A673 (cell line): ENCODE measurements at regions not wholly inside any gene's neighbourhood (a gene's known extent, or its start where the extent isn't known, plus 50 kb on each side); places are given as distances from the start of the nearest gene placed in this dataset.

Experiments
- EZH2 ChIP-seq: fragments of 200-600 bp; sonication (generic); IDR thresholded peaks from 2 replicates; pipeline ENCODE4 v1.6.1; 2017; ENCODE audit warnings: borderline replicate concordance, low read depth, mild to moderate bottlenecking, mixed read lengths, antibody characterized with exemption, low read length; ENCODE audit not compliant: poor library complexity, severe bottlenecking
- TF ChIP-seq, protein P1 (sequence below): fragments of 300-800, 200-600 bp; sonication (generic); conservative IDR thresholded peaks from 2 replicates; pipeline ENCODE4 v1.5.1; 2017; ENCODE audit warnings: low read depth, mild to moderate bottlenecking, antibody characterized with exemption, low read length, moderate library complexity, mixed read lengths

DNA sequence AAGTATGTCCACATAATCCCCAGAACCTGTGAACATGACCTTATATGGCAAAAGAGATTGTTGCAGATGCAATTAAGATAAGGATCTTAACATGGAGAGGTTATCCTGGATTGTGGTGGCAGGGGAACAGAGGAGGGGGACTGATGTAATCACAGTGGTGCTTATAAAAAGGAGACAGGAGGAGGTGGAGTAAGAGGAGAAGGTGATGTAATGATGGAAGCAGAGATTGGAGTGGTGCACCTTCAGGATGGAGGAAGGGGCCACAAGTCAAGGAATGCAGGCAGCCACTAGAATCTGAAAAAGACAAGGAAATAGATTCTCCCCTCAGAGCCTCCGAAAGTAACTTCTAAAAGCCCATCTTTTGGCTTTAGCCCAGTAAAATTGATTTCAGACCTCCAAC lies 388.4 kb downstream of the BCOR start:
- TF ChIP-seq, protein P1, sequence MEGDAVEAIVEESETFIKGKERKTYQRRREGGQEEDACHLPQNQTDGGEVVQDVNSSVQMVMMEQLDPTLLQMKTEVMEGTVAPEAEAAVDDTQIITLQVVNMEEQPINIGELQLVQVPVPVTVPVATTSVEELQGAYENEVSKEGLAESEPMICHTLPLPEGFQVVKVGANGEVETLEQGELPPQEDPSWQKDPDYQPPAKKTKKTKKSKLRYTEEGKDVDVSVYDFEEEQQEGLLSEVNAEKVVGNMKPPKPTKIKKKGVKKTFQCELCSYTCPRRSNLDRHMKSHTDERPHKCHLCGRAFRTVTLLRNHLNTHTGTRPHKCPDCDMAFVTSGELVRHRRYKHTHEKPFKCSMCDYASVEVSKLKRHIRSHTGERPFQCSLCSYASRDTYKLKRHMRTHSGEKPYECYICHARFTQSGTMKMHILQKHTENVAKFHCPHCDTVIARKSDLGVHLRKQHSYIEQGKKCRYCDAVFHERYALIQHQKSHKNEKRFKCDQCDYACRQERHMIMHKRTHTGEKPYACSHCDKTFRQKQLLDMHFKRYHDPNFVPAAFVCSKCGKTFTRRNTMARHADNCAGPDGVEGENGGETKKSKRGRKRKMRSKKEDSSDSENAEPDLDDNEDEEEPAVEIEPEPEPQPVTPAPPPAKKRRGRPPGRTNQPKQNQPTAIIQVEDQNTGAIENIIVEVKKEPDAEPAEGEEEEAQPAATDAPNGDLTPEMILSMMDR, result no peak
- TF ChIP-seq EZH2, result no peak
